ENCODE measurements at regions not wholly inside any gene's neighbourhood (a gene's known extent, or its start where the extent isn't known, plus 50 kb on each side); places are given as distances from the start of the nearest gene placed in this dataset.

- DNase-seq: no peak
- Mint-ChIP-seq H3K36me3 (ENCODE audit: insufficient read depth) (no peaks in the 10 kb centered on the region), H3K4me3 (no peak overlapping the region), H3K27me3 (no peaks in the 10 kb centered on the region), H3K4me1 (ENCODE audit: low read depth in 2 of 2) (no peaks in the 10 kb centered on the region), H3K27ac (no peak overlapping the region), H3K9me3 (peaks cover 5 to 8% of the 10 kb centered on the region in 2 donors)
- ATAC-seq (replicated peaks): no peak
Measured at GRCh38 chr15:47258521-47258920, 458.8 kb upstream of the SEMA6D start.

- H3K4me3 Mint-ChIP-seq: no peak overlapping the region
- no peak overlapping the region for H3K27ac Mint-ChIP-seq
- no peaks in the 10 kb centered on the region for H3K27me3 Mint-ChIP-seq
- DNase-seq (no peak), ATAC-seq (replicated peaks) (no peak)
- no peaks in the 10 kb centered on the region for H3K36me3 Mint-ChIP-seq (ENCODE audit: insufficient read depth)
- peaks cover 2 to 7% of the 10 kb centered on the region in 2 donors for H3K9me3 Mint-ChIP-seq
- H3K4me1 Mint-ChIP-seq (ENCODE audit: low read depth in 2 of 2): no peaks in the 10 kb centered on the region
Measured at GRCh38 chr15:47265686-47266085, 451.6 kb upstream of the SEMA6D start.

DNA sequence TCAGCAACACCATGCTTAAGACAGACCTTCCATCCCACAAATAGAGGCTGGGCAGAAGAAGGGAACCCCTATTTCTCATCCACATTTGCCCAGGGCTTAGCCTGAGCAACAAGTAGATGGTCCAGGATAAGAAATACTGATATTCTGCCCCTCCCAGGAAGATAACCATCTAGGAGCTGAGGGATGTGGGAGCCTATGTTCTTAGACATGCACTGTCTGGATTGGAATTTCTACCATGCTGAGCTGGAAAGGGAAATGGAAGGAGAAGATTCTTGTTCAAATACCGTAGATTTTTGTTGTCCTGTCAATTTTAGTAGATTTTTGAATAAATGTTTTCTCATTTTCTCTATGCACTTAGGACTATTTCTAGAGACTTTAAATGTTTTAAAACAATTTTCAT is 450.7 kb upstream of the SEMA6D start:
- Mint-ChIP-seq H3K4me1 (ENCODE audit: low read depth in 2 of 2) (no peaks in the 10 kb centered on the region), H3K27ac (no peak overlapping the region), H3K27me3 (no peaks in the 10 kb centered on the region), H3K4me3 (no peak overlapping the region), H3K9me3 (peaks cover 5 to 7% of the 10 kb centered on the region in 2 donors), H3K36me3 (ENCODE audit: insufficient read depth) (no peaks in the 10 kb centered on the region)
- DNase-seq (no peak), ATAC-seq (replicated peaks) (no peak)

DNA sequence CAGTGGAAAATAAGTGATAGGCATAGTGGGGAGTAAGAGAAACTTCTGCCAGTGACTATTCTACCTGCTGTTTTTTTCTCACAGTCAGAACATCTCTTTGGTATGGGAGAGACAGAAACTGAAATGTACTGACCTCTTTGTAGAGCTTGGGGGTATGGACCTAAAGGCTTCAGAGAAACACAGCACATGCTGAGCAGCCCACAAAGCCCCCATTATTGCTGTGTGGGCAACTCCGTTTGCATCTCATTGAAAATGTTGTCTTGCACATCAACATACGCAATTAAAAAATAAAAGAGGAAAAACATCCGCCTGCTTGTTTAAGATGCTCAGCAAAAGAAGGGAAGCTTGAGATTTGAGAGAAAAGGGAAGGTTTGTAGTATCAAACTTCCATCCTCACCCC is 443.4 kb upstream of the SEMA6D start:
- ATAC-seq (replicated peaks): no peak

DNA sequence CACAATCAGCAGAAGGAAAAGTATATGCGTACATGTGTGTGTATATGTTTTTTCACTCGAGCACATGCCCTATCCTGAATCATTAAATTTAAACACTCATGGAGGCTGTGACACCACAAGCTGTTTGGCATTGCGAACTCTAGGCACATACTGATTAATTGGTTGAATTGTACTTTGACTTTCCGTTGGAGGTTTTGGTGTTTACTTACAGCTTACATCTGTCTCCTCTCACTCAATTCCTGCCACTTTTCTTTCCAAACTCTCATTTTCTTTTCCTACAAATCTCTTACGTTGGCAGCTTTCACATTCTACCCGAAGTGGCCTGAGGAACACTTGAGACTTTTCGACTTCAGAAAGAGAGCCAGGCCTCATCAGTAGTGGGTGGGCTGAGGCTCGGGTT is 434.1 kb upstream of the SEMA6D start:
- no peak overlapping the region for H3K27ac Mint-ChIP-seq
- no peaks in the 10 kb centered on the region for H3K27me3 Mint-ChIP-seq
- DNase-seq (no peak), ATAC-seq (replicated peaks) (no peak)
- no peaks in the 10 kb centered on the region for H3K4me1 Mint-ChIP-seq (ENCODE audit: low read depth in 2 of 2)
- H3K36me3 Mint-ChIP-seq (ENCODE audit: insufficient read depth): no peaks in the 10 kb centered on the region
- H3K9me3 Mint-ChIP-seq: peaks cover 7 to 12% of the 10 kb centered on the region in 2 donors
- H3K4me3 Mint-ChIP-seq: no peak overlapping the region

More for the DNA sequence above, 443.4 kb upstream of the SEMA6D start:
- H3K27ac Mint-ChIP-seq: no peak overlapping the region
- H3K4me1 Mint-ChIP-seq (ENCODE audit: low read depth in 2 of 2): no peaks in the 10 kb centered on the region
- DNase-seq: no peak
- no peak overlapping the region for H3K4me3 Mint-ChIP-seq
- no peaks in the 10 kb centered on the region for H3K27me3 Mint-ChIP-seq
- peaks cover 8 to 9% of the 10 kb centered on the region in 2 donors for H3K9me3 Mint-ChIP-seq
- no peaks in the 10 kb centered on the region for H3K36me3 Mint-ChIP-seq (ENCODE audit: insufficient read depth)

DNA sequence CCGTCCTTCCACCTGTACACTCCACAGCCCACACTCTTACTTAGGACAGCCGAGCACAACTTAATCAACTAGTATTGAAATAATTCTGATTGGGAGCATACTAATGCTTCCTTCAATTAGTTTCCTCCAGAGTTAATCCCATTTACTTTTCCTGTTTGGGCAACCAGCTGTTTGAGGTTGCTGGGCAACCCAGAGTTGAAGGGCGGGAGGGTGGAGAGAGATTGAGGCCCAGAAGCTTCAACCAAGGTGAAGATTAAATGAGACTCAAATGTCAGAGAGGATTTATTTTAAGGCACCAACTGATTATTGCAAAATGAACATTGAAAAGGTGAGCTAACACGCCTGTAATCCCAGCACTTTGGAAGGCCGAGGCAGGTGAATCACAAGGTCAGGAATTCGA is 428.5 kb upstream of the SEMA6D start:
- Mint-ChIP-seq H3K27ac (no peak overlapping the region), H3K9me3 (peaks cover 6 to 21% of the 10 kb centered on the region in 2 donors), H3K4me3 (no peak overlapping the region), H3K4me1 (ENCODE audit: low read depth in 2 of 2) (no peaks in the 10 kb centered on the region), H3K36me3 (ENCODE audit: insufficient read depth) (no peaks in the 10 kb centered on the region), H3K27me3 (no peaks in the 10 kb centered on the region)
- ATAC-seq (replicated peaks) (no peak), DNase-seq (no peak)

DNA sequence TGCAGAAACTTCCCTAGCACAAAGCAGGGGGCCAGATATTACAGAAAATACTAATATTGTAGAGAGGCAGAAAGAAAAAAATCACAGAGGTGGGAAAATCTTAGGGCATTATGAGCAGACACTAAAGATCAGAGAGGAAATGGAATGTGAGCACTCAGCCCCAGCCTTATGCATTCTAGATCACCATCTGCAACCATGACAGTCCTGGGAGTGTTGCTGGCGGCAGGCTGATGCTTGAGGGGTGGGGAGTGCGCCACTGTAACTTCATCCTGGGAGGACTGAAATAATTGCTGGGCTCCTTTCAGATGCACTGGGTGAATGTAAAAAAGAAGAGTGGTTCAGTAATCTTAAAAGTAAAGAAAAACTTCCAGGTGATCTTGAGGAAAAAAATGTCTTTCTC is 427.6 kb upstream of the SEMA6D start:
- ATAC-seq (replicated peaks): no peak
- H3K27me3 Mint-ChIP-seq: no peaks in the 10 kb centered on the region
- H3K4me1 Mint-ChIP-seq (ENCODE audit: low read depth in 2 of 2): no peaks in the 10 kb centered on the region
- no peak overlapping the region for H3K27ac Mint-ChIP-seq
- no peaks in the 10 kb centered on the region for H3K36me3 Mint-ChIP-seq (ENCODE audit: insufficient read depth)
- H3K9me3 Mint-ChIP-seq: peaks cover 6 to 21% of the 10 kb centered on the region in 2 donors
- H3K4me3 Mint-ChIP-seq: no peak overlapping the region
- no peak for DNase-seq

GRCh38 chr15:47291767-47292166 is 425.5 kb upstream of the SEMA6D start:
- no peaks in the 10 kb centered on the region for H3K27me3 Mint-ChIP-seq
- H3K4me3 Mint-ChIP-seq: no peak overlapping the region
- no peak for ATAC-seq (replicated peaks)
- H3K4me1 Mint-ChIP-seq (ENCODE audit: low read depth in 2 of 2): no peaks in the 10 kb centered on the region
- DNase-seq: no peak
- H3K27ac Mint-ChIP-seq: no peak overlapping the region
- H3K36me3 Mint-ChIP-seq (ENCODE audit: insufficient read depth): no peaks in the 10 kb centered on the region
- peaks cover 6 to 14% of the 10 kb centered on the region in 2 donors for H3K9me3 Mint-ChIP-seq

DNA sequence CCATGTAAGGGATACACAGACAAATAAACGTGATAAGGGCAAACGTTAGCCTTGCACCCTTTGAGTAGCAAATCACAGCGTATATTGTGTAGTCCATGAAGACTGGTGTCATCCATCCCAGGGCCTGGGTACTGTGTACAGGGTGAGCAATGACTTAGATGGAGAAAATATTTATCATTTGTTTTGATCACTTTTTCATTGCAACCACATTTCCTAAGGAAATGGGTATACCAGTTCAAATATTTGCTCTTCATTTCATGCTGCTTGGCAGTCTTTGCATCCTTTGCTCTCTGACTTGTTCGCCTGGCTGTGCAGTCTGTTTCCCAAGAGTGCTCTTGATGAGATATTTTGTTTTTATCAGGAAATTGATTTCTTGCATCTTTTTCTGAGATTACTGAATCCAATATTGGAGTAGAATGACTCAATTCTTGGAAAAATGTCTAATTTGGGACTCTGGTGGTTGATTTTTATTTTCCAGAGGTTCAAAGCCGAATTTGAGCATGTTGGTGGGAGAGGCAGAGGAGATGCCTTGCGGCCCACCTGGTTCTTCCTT is 424.6 kb upstream of the SEMA6D start:
- Mint-ChIP-seq H3K9me3 (peaks cover 5 to 19% of the 10 kb centered on the region in 2 donors), H3K27me3 (no peaks in the 10 kb centered on the region), H3K4me1 (ENCODE audit: low read depth in 2 of 2) (no peaks in the 10 kb centered on the region), H3K4me3 (no peak overlapping the region), H3K27ac (no peak overlapping the region), H3K36me3 (ENCODE audit: insufficient read depth) (no peaks in the 10 kb centered on the region)
- ATAC-seq (replicated peaks) (no peak), DNase-seq (no peak)

DNA sequence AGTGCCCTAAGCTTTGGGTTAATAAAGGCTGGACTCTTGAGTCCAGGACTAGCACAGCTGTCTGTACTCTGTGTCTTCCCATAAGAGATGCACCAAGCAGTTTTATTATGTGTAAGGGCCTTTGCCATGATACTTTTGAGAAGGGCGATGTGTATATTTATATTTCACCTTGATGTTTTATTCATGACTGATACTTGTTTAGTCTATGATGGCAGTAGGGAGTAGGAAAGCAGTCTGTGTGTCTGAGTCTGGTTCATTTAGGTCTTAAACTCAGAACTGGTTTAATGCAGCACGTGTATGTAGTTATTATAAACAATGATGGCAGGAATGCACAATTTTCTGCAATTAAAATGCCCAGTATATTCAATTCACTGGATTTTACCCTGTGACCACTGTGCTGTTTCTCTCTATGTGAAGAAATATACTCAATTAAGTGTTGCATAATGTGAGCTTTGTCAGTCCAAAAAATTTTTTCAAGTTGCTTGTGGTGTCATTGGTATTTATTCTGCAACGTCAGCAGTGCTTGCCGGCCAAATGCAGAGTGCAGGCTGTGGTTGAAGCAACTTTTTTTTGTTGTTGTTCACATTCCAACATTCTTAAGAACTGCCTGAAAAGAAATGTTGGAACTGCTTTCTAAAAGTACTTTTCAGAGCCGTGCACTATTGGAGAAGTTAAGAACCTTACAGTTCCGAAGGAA is 423.7 kb upstream of the SEMA6D start:
- Mint-ChIP-seq H3K9me3 (peaks cover 8 to 19% of the 10 kb centered on the region in 2 donors), H3K27ac (no peak overlapping the region), H3K4me3 (no peak overlapping the region), H3K27me3 (no peaks in the 10 kb centered on the region), H3K4me1 (ENCODE audit: low read depth in 2 of 2) (no peaks in the 10 kb centered on the region), H3K36me3 (ENCODE audit: insufficient read depth) (no peaks in the 10 kb centered on the region)
- ATAC-seq (replicated peaks): no peak
- DNase-seq: no peak

DNA sequence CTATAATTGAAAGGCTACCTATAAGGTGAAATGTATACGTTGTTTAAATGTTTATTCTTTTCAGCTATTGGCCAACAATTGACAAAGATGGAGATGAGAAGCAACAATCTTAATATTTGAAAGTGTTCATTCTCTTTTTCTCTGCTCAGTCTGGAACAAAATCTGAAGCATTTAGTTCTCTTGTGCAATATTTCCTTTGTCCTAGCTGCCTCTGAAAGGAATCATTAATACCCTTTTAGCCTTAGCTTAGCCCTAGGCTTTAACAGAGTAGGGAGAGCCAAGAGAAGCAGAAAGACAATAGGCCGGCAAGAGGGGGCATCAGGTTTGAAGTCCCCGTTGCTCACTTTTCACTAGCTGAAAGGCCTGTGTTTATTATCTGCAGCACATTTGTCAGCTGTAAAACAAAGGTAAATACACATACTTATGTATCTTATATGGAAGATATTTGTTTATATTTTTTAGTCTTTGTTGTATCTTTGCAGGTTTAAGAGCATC is 422.5 kb upstream of the SEMA6D start:
- Mint-ChIP-seq H3K27me3 (no peaks in the 10 kb centered on the region), H3K27ac (no peak overlapping the region), H3K9me3 (peaks cover 8 to 19% of the 10 kb centered on the region in 2 donors), H3K4me1 (ENCODE audit: low read depth in 2 of 2) (no peaks in the 10 kb centered on the region), H3K4me3 (no peak overlapping the region), H3K36me3 (ENCODE audit: insufficient read depth) (no peaks in the 10 kb centered on the region)
- DNase-seq (no peak), ATAC-seq (replicated peaks) (no peak)

DNA sequence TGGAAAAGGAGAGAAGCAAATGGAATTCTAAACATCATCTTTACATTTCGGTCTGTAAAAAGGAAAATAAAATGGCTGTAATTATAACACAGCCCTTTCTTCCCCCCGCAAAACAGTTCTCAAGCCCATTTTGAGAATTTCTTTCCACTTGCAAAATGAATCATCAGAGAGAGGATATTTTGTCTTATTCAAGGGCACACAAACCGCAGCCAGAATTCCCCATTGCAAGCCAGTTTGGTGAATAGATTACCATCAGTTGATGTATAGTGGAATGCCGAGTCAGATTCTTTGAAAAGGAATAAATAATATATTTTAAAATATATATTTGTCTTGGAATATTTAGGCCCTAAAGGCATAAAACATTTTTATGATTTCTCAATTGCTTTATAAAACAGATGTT is 420.4 kb upstream of the SEMA6D start:
- Mint-ChIP-seq H3K27me3 (no peaks in the 10 kb centered on the region), H3K27ac (no peak overlapping the region), H3K4me3 (no peak overlapping the region), H3K9me3 (peaks cover 6 to 12% of the 10 kb centered on the region in 2 donors), H3K36me3 (ENCODE audit: insufficient read depth) (no peaks in the 10 kb centered on the region), H3K4me1 (ENCODE audit: low read depth in 2 of 2) (no peaks in the 10 kb centered on the region)
- ATAC-seq (replicated peaks) (no peak), DNase-seq (no peak)

DNA sequence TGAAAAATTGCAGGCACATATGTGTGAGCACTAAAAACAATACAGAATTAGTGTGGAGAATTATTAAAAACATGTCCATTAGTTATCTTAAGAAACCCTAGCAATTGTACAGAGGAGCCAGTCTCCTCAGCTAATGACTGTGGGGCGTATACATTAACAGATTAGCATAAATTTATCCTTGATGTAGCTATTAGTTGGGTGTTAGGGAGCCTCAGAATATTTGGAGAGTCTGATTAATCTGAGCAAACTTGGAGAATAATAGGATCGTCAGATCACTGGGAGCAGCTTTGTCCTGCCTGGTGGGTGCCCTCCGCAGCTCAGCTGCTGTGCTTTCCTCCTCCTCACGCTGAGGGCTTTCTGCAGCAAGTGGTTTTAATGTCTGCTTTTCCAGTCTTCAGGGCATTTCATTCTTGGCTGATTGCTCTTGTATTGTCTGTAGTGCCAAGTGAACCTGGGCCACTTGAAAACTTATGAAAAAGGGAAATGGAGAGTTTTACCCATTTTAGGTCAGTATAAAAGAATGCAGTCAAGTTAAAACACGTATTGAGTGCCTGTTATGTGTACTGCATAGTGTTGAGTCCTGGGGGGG is 417.4 kb upstream of the SEMA6D start:
- peaks cover 5 to 7% of the 10 kb centered on the region in 2 donors for H3K9me3 Mint-ChIP-seq
- no peak overlapping the region for H3K27ac Mint-ChIP-seq
- DNase-seq (no peak), ATAC-seq (replicated peaks) (no peak)
- H3K4me1 Mint-ChIP-seq (ENCODE audit: low read depth in 2 of 2): no peaks in the 10 kb centered on the region
- no peaks in the 10 kb centered on the region for H3K27me3 Mint-ChIP-seq
- no peak overlapping the region for H3K4me3 Mint-ChIP-seq
- H3K36me3 Mint-ChIP-seq (ENCODE audit: insufficient read depth): no peaks in the 10 kb centered on the region

- Mint-ChIP-seq H3K27me3 (no peaks in the 10 kb centered on the region), H3K9me3 (peaks cover 5 to 7% of the 10 kb centered on the region in 2 donors), H3K27ac (no peak overlapping the region), H3K4me3 (no peak overlapping the region), H3K4me1 (ENCODE audit: low read depth in 2 of 2) (no peaks in the 10 kb centered on the region), H3K36me3 (ENCODE audit: insufficient read depth) (no peaks in the 10 kb centered on the region)
- no peak for DNase-seq
- ATAC-seq (replicated peaks): no peak
Measured at GRCh38 chr15:47300596-47300995, 416.7 kb upstream of the SEMA6D start.
